ENCODE measurements at regions not wholly inside any gene's neighbourhood (a gene's known extent, or its start where the extent isn't known, plus 50 kb on each side); places are given as distances from the start of the nearest gene placed in this dataset.
"Not testable (repeated sequence)": the region's sequence is repeated elsewhere in the genome, so short reads cannot be mapped to it uniquely, and the experiment has no call there.

GRCh38 chr11:41622707-41623359 is 163.4 kb upstream of the LRRC4C start:
- H3K4me1 Mint-ChIP-seq (ENCODE audit: low read depth): no peaks in the 10 kb centered on the region
- no peaks in the 10 kb centered on the region for H3K27me3 Mint-ChIP-seq (ENCODE audit: low read depth)
- no peaks in the 10 kb centered on the region for H3K36me3 Mint-ChIP-seq (ENCODE audit: low read depth)
- H3K4me3 Mint-ChIP-seq: no peak overlapping the region
- H3K27ac Mint-ChIP-seq: no peak overlapping the region
- peaks cover 24% of the 10 kb centered on the region for H3K9me3 Mint-ChIP-seq

GRCh38 chr11:41659985-41660384 is 200.5 kb upstream of the LRRC4C start:
- Mint-ChIP-seq H3K27ac (no peak overlapping the region), H3K4me1 (ENCODE audit: low read depth) (no peaks in the 10 kb centered on the region), H3K27me3 (ENCODE audit: low read depth) (no peaks in the 10 kb centered on the region), H3K9me3 (peaks cover 28% of the 10 kb centered on the region), H3K36me3 (ENCODE audit: low read depth) (no peaks in the 10 kb centered on the region), H3K4me3 (no peak overlapping the region)

GRCh38 chr11:41660585-41660984 is 201.1 kb upstream of the LRRC4C start:
- Mint-ChIP-seq H3K9me3 (peaks cover 25% of the 10 kb centered on the region), H3K27ac (no peak overlapping the region), H3K4me1 (ENCODE audit: low read depth) (no peaks in the 10 kb centered on the region), H3K27me3 (ENCODE audit: low read depth) (no peaks in the 10 kb centered on the region), H3K4me3 (no peak overlapping the region), H3K36me3 (ENCODE audit: low read depth) (no peaks in the 10 kb centered on the region)

- peaks cover 21% of the 10 kb centered on the region for H3K9me3 Mint-ChIP-seq
- no peak overlapping the region for H3K27ac Mint-ChIP-seq
- H3K4me1 Mint-ChIP-seq (ENCODE audit: low read depth): no peaks in the 10 kb centered on the region
- H3K27me3 Mint-ChIP-seq (ENCODE audit: low read depth): no peaks in the 10 kb centered on the region
- no peaks in the 10 kb centered on the region for H3K36me3 Mint-ChIP-seq (ENCODE audit: low read depth)
- no peak overlapping the region for H3K4me3 Mint-ChIP-seq
These were observed 206.2 kb upstream of the LRRC4C start for GRCh38 chr11:41665441-41666360.

- no peaks in the 10 kb centered on the region for H3K36me3 Mint-ChIP-seq (ENCODE audit: low read depth)
- H3K9me3 Mint-ChIP-seq: peaks cover 16% of the 10 kb centered on the region
- H3K27me3 Mint-ChIP-seq (ENCODE audit: low read depth): no peaks in the 10 kb centered on the region
- no peak overlapping the region for H3K27ac Mint-ChIP-seq
- no peak overlapping the region for H3K4me3 Mint-ChIP-seq
- H3K4me1 Mint-ChIP-seq (ENCODE audit: low read depth): no peaks in the 10 kb centered on the region
These were observed 207.7 kb upstream of the LRRC4C start for GRCh38 chr11:41666951-41667653.

GRCh38 chr11:41675205-41675604 is 215.8 kb upstream of the LRRC4C start:
- peaks cover 9% of the 10 kb centered on the region for H3K9me3 Mint-ChIP-seq
- no peaks in the 10 kb centered on the region for H3K4me1 Mint-ChIP-seq (ENCODE audit: low read depth)
- H3K27ac Mint-ChIP-seq: no peak overlapping the region
- H3K36me3 Mint-ChIP-seq (ENCODE audit: low read depth): no peaks in the 10 kb centered on the region
- H3K27me3 Mint-ChIP-seq (ENCODE audit: low read depth): no peaks in the 10 kb centered on the region
- H3K4me3 Mint-ChIP-seq: no peak overlapping the region

GRCh38 chr11:41713030-41713429 is 253.6 kb upstream of the LRRC4C start:
- H3K4me3 Mint-ChIP-seq: no peak overlapping the region

GRCh38 chr11:41714101-41714500 is 254.6 kb upstream of the LRRC4C start:
- Mint-ChIP-seq H3K27me3 (ENCODE audit: low read depth) (no peaks in the 10 kb centered on the region), H3K36me3 (ENCODE audit: low read depth) (no peaks in the 10 kb centered on the region), H3K4me1 (ENCODE audit: low read depth) (no peaks in the 10 kb centered on the region), H3K9me3 (peaks cover 12% of the 10 kb centered on the region), H3K27ac (no peak overlapping the region), H3K4me3 (no peak overlapping the region)

More at GRCh38 chr11:41713030-41713429, 253.6 kb upstream of the LRRC4C start:
- no peaks in the 10 kb centered on the region for H3K27me3 Mint-ChIP-seq (ENCODE audit: low read depth)
- no peaks in the 10 kb centered on the region for H3K36me3 Mint-ChIP-seq (ENCODE audit: low read depth)
- H3K4me1 Mint-ChIP-seq (ENCODE audit: low read depth): no peaks in the 10 kb centered on the region
- H3K9me3 Mint-ChIP-seq: peaks cover 18% of the 10 kb centered on the region
- no peak overlapping the region for H3K27ac Mint-ChIP-seq

- peaks cover 12% of the 10 kb centered on the region for H3K9me3 Mint-ChIP-seq
- H3K36me3 Mint-ChIP-seq (ENCODE audit: low read depth): no peaks in the 10 kb centered on the region
- no peak overlapping the region for H3K4me3 Mint-ChIP-seq
- H3K27me3 Mint-ChIP-seq (ENCODE audit: low read depth): no peaks in the 10 kb centered on the region
- no peak overlapping the region for H3K27ac Mint-ChIP-seq
- H3K4me1 Mint-ChIP-seq (ENCODE audit: low read depth): no peaks in the 10 kb centered on the region
These were observed 257.4 kb upstream of the LRRC4C start for GRCh38 chr11:41716862-41717261.

- Mint-ChIP-seq H3K4me3 (no peak overlapping the region), H3K9me3 (peaks cover 20% of the 10 kb centered on the region), H3K27me3 (ENCODE audit: low read depth) (no peaks in the 10 kb centered on the region), H3K4me1 (ENCODE audit: low read depth) (no peaks in the 10 kb centered on the region), H3K36me3 (ENCODE audit: low read depth) (no peaks in the 10 kb centered on the region), H3K27ac (no peak overlapping the region)
These were observed 261.3 kb upstream of the LRRC4C start for GRCh38 chr11:41720761-41721160.

- H3K9me3 Mint-ChIP-seq: peaks cover 52% of the 10 kb centered on the region
- not testable (repeated sequence) for H3K4me3 Mint-ChIP-seq; H3K27ac Mint-ChIP-seq; H3K27me3 Mint-ChIP-seq (ENCODE audit: low read depth); H3K4me1 Mint-ChIP-seq (ENCODE audit: low read depth); H3K36me3 Mint-ChIP-seq (ENCODE audit: low read depth)
These were observed 268.7 kb upstream of the LRRC4C start for GRCh38 chr11:41728161-41728560.

GRCh38 chr11:41775296-41775695 is 315.8 kb upstream of the LRRC4C start:
- H3K27ac Mint-ChIP-seq: no peak overlapping the region
- no peaks in the 10 kb centered on the region for H3K4me1 Mint-ChIP-seq (ENCODE audit: low read depth)
- H3K27me3 Mint-ChIP-seq (ENCODE audit: low read depth): no peaks in the 10 kb centered on the region
- no peak overlapping the region for H3K4me3 Mint-ChIP-seq
- H3K36me3 Mint-ChIP-seq (ENCODE audit: low read depth): no peaks in the 10 kb centered on the region
- peaks cover 36% of the 10 kb centered on the region for H3K9me3 Mint-ChIP-seq

GRCh38 chr11:41779401-41779960 is 320.0 kb upstream of the LRRC4C start:
- Mint-ChIP-seq H3K4me3 (no peak overlapping the region), H3K27ac (no peak overlapping the region), H3K36me3 (ENCODE audit: low read depth) (no peaks in the 10 kb centered on the region), H3K4me1 (ENCODE audit: low read depth) (no peaks in the 10 kb centered on the region), H3K9me3 (peaks cover 32% of the 10 kb centered on the region), H3K27me3 (ENCODE audit: low read depth) (no peaks in the 10 kb centered on the region)

GRCh38 chr11:41781441-41781840 is 322.0 kb upstream of the LRRC4C start:
- Mint-ChIP-seq H3K36me3 (ENCODE audit: low read depth) (no peaks in the 10 kb centered on the region), H3K27me3 (ENCODE audit: low read depth) (no peaks in the 10 kb centered on the region), H3K9me3 (peaks cover 29% of the 10 kb centered on the region), H3K27ac (no peak overlapping the region), H3K4me1 (ENCODE audit: low read depth) (no peaks in the 10 kb centered on the region), H3K4me3 (no peak overlapping the region)

Measured in T-helper 1 cell treated with Interleukin-12 subunit alpha and Interleukin-12 subunit beta and Interleukin-4 antibody, amounts not matched to agents 30 μg/mL and 1 μg/mL, for 36 hours (primary cell).